KMS-11 (cell line): ENCODE measurements at regions not wholly inside any gene's neighbourhood (a gene's known extent, or its start where the extent isn't known, plus 50 kb on each side); places are given as distances from the start of the nearest gene placed in this dataset.

Experiments used
- H2AFZ ChIP-seq: fragments of 200-600 bp; sonication (generic); 2 replicates; pipeline ENCODE4 v1.6.1; 2016; ENCODE audit warnings: antibody characterized with exemption, mixed run types, low read depth
- H3K27ac ChIP-seq: fragments of 200-600 bp; sonication (generic); 2 replicates; pipeline ENCODE4 v1.6.1; 2016; ENCODE audit warnings: mild to moderate bottlenecking, mixed run types
- H3K27me3 ChIP-seq: fragments of 200-600 bp; sonication (generic); 2 replicates; pipeline ENCODE4 v1.6.1; 2017; ENCODE audit warnings: mild to moderate bottlenecking, low read depth, mixed run types, moderate library complexity; ENCODE audit not compliant: insufficient read depth
- H3K36me3 ChIP-seq: fragments of 200-600 bp; sonication (generic); 2 replicates; pipeline ENCODE4 v1.6.1; 2017; ENCODE audit warnings: mild to moderate bottlenecking, mixed run types; ENCODE audit not compliant: insufficient read depth
- H3K4me1 ChIP-seq: fragments of 200-600 bp; sonication (generic); 2 replicates; pipeline ENCODE4 v1.6.1; 2016; ENCODE audit warnings: mild to moderate bottlenecking, low read depth, mixed run types; ENCODE audit not compliant: poor library complexity, severe bottlenecking
- H3K4me2 ChIP-seq: fragments of 200-600 bp; sonication (generic); 2 replicates; pipeline ENCODE4 v1.7.0; 2016; ENCODE audit warnings: mild to moderate bottlenecking, mixed run types
- H3K4me3 ChIP-seq: fragments of 200-600 bp; sonication (generic); IDR thresholded peaks from 2 replicates; pipeline ENCODE4 v1.6.1; 2017; ENCODE audit warnings: low read depth, low read length, mixed read lengths; ENCODE audit not compliant: insufficient read depth
- H3K79me2 ChIP-seq: fragments of 200-600 bp; sonication (generic); 2 replicates; pipeline ENCODE4 v1.6.1; 2016; ENCODE audit warnings: low read depth, mixed run types; ENCODE audit not compliant: insufficient read depth
- H3K9ac ChIP-seq: fragments of 200-600 bp; sonication (generic); 2 replicates; pipeline ENCODE4 v1.6.1; 2016; ENCODE audit warnings: mild to moderate bottlenecking, mixed run types
- H4K20me1 ChIP-seq: fragments of 200-600 bp; sonication (generic); 2 replicates; pipeline ENCODE4 v1.6.1; 2016; ENCODE audit warnings: mild to moderate bottlenecking, mixed run types; ENCODE audit not compliant: insufficient read depth
- TF ChIP-seq, protein P1 (sequence below): fragments of 200-600 bp; sonication (generic); conservative IDR thresholded peaks from 2 replicates; pipeline ENCODE4 v1.6.1; 2017; ENCODE audit warnings: low read depth, mild to moderate bottlenecking, antibody characterized with exemption, low read length, moderate library complexity, mixed read lengths

DNA sequence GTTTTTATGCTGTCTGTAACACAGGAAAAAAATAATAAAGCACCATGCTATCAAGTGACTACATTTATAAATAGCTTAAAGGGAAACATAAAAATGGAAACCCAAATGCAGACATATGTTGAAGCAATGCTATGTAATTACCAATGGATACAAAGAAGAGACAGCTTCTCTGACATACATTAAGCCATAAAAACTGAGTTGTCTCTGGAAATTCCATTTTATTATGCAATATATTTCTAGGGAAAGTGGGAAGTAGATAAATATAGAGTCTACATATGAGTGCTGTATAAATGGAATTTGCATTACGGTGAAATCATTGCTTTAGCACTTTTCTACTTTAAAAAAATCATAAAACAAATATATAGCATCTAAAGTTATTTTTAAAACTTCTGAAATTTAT is 135.2 kb upstream of the COL11A1 start:
- no peaks in the 10 kb centered on the region for H3K4me1 ChIP-seq
- H2AFZ ChIP-seq = no peak overlapping the region
- no peak overlapping the region for H3K4me2 ChIP-seq
- H3K79me2 ChIP-seq = no peaks in the 10 kb centered on the region
- no peak overlapping the region for H3K9ac ChIP-seq
- no peaks in the 10 kb centered on the region for H3K36me3 ChIP-seq
- H3K27me3 ChIP-seq = no peaks in the 10 kb centered on the region
- TF ChIP-seq, protein P1, sequence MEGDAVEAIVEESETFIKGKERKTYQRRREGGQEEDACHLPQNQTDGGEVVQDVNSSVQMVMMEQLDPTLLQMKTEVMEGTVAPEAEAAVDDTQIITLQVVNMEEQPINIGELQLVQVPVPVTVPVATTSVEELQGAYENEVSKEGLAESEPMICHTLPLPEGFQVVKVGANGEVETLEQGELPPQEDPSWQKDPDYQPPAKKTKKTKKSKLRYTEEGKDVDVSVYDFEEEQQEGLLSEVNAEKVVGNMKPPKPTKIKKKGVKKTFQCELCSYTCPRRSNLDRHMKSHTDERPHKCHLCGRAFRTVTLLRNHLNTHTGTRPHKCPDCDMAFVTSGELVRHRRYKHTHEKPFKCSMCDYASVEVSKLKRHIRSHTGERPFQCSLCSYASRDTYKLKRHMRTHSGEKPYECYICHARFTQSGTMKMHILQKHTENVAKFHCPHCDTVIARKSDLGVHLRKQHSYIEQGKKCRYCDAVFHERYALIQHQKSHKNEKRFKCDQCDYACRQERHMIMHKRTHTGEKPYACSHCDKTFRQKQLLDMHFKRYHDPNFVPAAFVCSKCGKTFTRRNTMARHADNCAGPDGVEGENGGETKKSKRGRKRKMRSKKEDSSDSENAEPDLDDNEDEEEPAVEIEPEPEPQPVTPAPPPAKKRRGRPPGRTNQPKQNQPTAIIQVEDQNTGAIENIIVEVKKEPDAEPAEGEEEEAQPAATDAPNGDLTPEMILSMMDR = no peak
- no peak overlapping the region for H3K27ac ChIP-seq
- no peaks in the 10 kb centered on the region for H4K20me1 ChIP-seq
- no peak overlapping the region for H3K4me3 ChIP-seq

GRCh38 chr1:103239034-103239433 is 130.7 kb upstream of the COL11A1 start:
- no peaks in the 10 kb centered on the region for H3K27me3 ChIP-seq
- H4K20me1 ChIP-seq = no peaks in the 10 kb centered on the region
- no peaks in the 10 kb centered on the region for H3K36me3 ChIP-seq
- TF ChIP-seq, protein P1 = no peak
- H3K27ac ChIP-seq = no peak overlapping the region
- no peak overlapping the region for H3K4me3 ChIP-seq
- H2AFZ ChIP-seq = no peak overlapping the region
- H3K79me2 ChIP-seq = no peaks in the 10 kb centered on the region
- no peak overlapping the region for H3K9ac ChIP-seq
- no peaks in the 10 kb centered on the region for H3K4me1 ChIP-seq
- no peak overlapping the region for H3K4me2 ChIP-seq

- Histone ChIP-seq H4K20me1 (no peaks in the 10 kb centered on the region), H3K36me3 (no peaks in the 10 kb centered on the region), H2AFZ (no peak overlapping the region), H3K4me2 (no peak overlapping the region), H3K27me3 (no peaks in the 10 kb centered on the region), H3K4me3 (no peak overlapping the region), H3K9ac (no peak overlapping the region), H3K79me2 (no peaks in the 10 kb centered on the region), H3K27ac (no peak overlapping the region), H3K4me1 (no peaks in the 10 kb centered on the region)
- TF ChIP-seq, protein P1 = no peak
These were observed 121.7 kb upstream of the COL11A1 start for GRCh38 chr1:103230061-103230460.

GRCh38 chr1:103220631-103221041 is 112.3 kb upstream of the COL11A1 start:
- no peak overlapping the region for H3K27ac ChIP-seq
- H3K4me2 ChIP-seq = no peak overlapping the region
- H3K36me3 ChIP-seq = no peaks in the 10 kb centered on the region
- H2AFZ ChIP-seq = no peak overlapping the region
- H4K20me1 ChIP-seq = no peaks in the 10 kb centered on the region
- H3K4me1 ChIP-seq = no peaks in the 10 kb centered on the region
- H3K79me2 ChIP-seq = no peaks in the 10 kb centered on the region
- TF ChIP-seq, protein P1 = no peak
- H3K4me3 ChIP-seq = no peak overlapping the region
- H3K9ac ChIP-seq = no peak overlapping the region
- no peaks in the 10 kb centered on the region for H3K27me3 ChIP-seq
